Activated naive CD4-positive, alpha-beta T cell treated with anti-CD3 and anti-CD28 coated beads, Interleukin-2, amount 50 U/mL, for 72 hours (primary cell): ENCODE measurements at regions not wholly inside any gene's neighbourhood (a gene's known extent, or its start where the extent isn't known, plus 50 kb on each side); places are given as distances from the start of the nearest gene placed in this dataset.

Experiments used
- ATAC-seq, 2 donors: fragments of 150-1000 bp; cut with Tn5 transposase; 2 replicates each; pipeline ENCODE4 v1.10.0; 2021; ENCODE audit warnings: mild to moderate bottlenecking in 2 of 2, moderate library complexity in 2 of 2
- DNase-seq, 2 donors: peaks; one replicate each; pipeline ENCODE4 v3.0.0; 2021 to 2022; ENCODE audit warnings: low spot score in 2 of 2
- H3K27ac Mint-ChIP-seq, 2 donors: one replicate each; pipeline ENCODE4 v1.8.0; 2022; ENCODE audit warnings: mild to moderate bottlenecking in 2 of 2, mixed read lengths in 2 of 2
- H3K36me3 Mint-ChIP-seq, 2 donors: one replicate each; pipeline ENCODE4 v1.8.0; 2022; ENCODE audit warnings: mixed read lengths in 2 of 2
- H3K9me3 Mint-ChIP-seq, 2 donors: one replicate each; pipeline ENCODE4 v1.8.0; 2022; ENCODE audit warnings: mixed read lengths in 2 of 2

DNA sequence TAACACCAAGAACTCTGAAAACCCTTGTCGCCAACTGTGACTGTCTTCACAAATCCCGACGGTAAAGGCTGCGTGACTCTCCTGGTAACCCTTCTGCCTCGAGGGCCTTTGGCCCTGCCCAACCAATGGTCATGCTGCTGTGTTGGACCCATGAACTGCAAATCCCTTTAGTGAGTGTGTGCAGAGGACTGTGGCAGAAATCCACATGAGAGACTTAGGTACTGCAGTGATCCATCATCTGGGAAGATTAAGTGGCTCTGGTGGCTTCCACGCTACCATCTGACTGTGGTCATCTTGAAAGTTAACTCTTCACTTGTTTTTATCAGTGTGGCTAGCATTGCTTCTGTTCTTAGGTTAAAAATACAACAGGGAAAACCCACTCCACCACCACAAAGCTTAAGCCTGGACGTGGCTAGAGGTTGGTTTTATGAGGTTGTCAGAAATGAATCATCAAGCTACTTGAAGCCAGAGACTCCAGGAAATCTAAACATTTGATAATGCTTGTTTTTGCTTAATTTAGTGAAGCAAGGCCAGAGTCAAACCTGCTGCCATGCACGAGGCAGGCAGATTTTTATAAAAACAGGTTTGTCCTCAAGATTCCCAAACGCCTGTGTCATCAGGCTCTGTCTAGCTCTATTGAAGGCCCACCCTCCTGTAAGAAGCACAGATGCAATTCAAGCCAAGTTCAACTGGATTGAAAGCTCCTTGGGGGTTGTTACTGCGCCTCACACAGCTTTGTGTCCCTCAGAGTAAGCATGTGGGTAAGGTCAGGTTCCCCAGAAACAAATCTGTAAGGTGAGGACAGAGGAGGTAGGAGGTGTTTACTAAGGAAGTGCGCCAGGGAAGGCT, 52.7 kb upstream of the ERCC6L2 start:
- Mint-ChIP-seq H3K36me3 (no peaks in the 10 kb centered on the region), H3K9me3 (peaks cover 0 to 3% of the 10 kb centered on the region in 2 donors), H3K27ac (peak overlapping the region in 1 of 2 donors; percentile 50)
- DNase-seq (peak; percentile 56 to 63), ATAC-seq (peak; percentile 93 to 95)

DNA sequence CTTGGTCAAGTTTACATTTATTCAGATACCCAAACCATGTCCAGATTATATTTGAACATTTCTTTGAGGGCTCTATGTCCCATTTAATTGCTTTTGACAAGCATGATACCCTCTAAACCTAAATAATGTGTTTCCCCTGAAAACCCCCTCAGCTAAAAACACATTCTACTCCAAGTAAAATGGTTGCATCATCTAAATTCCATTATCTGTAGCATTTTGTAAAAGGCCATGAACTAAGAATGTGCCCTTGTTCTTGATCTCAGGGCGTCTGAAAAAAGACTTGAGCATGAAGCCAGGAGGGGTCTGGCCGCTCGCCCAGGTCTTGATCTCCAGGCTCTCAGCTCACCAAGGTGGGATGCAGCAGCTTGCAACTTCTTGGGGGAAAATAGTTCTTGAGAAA, 53.5 kb upstream of the ERCC6L2 start:
- peak overlapping the region in 1 of 2 donors; percentile 50 for H3K27ac Mint-ChIP-seq
- peaks cover 0 to 3% of the 10 kb centered on the region in 2 donors for H3K9me3 Mint-ChIP-seq
- no peaks in the 10 kb centered on the region for H3K36me3 Mint-ChIP-seq
- DNase-seq (no peak), ATAC-seq (no peak)

DNA sequence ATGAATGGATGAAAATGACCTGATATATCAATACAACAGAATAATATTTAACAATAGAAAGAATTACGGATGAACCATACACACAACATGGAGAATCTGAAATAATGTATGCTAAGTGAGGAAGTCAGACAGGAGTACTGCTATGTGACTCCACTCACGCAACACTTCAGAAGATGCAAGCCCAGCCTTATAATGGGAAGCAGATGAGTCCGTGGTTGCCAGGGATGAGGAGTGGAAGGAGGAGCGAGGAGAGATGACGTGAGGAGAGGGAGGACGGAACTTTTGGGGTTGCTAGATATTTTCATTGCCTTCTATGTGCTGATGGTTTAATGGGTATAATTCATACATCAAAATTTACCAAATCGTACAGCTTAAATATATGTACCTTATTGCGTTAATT, 55.4 kb upstream of the ERCC6L2 start:
- DNase-seq = no peak
- no peaks in the 10 kb centered on the region for H3K36me3 Mint-ChIP-seq
- no peak overlapping the region for H3K27ac Mint-ChIP-seq
- peaks cover 0 to 3% of the 10 kb centered on the region in 2 donors for H3K9me3 Mint-ChIP-seq
- ATAC-seq = no peak

DNA sequence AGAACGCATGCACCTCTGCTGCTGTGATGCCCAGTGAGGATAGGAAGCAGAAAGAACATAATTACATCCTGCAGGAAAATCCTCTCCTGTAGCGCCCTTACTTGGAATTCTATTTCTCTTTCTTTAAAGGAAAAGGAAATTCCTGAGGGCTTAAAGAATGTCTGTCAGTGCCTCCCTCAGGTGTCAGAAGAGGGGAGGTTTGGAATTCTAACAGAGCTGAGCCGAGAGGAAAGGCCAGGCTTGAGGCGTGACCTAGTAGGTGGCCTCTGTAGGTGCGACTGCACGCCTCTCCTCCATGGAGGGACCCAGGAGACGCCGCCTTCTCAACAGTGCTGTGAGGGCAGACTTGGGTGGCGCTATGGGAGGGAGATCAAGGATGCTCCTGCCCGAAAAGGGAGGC, 55.9 kb upstream of the ERCC6L2 start:
- no peak overlapping the region for H3K27ac Mint-ChIP-seq
- H3K36me3 Mint-ChIP-seq = no peaks in the 10 kb centered on the region
- H3K9me3 Mint-ChIP-seq = peaks cover 0 to 3% of the 10 kb centered on the region in 2 donors
- no peak for DNase-seq
- no peak for ATAC-seq

DNA sequence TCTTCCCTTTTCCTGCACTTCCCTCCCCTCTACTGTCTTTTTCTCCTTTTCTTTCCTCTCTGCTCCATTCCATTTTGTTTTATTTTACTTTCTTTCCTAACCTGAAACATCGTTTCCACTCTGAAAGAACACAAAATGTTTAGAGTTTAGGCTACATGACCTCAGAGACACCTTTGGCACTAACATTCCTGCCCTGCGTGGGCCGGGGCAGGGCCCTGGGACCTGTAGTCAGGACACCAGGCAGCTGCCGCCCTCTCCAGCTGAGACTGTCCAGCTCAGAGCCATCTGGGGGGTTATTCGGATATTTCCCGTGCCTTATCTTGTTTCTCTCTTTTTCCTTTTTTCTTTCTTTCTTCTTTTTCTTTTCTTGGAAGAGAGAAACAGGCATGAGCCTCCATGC, 58.3 kb upstream of the ERCC6L2 start:
- DNase-seq (no peak), ATAC-seq (no peak)
- peaks cover 0 to 3% of the 10 kb centered on the region in 2 donors for H3K9me3 Mint-ChIP-seq
- H3K36me3 Mint-ChIP-seq = no peaks in the 10 kb centered on the region
- H3K27ac Mint-ChIP-seq = no peak overlapping the region

DNA sequence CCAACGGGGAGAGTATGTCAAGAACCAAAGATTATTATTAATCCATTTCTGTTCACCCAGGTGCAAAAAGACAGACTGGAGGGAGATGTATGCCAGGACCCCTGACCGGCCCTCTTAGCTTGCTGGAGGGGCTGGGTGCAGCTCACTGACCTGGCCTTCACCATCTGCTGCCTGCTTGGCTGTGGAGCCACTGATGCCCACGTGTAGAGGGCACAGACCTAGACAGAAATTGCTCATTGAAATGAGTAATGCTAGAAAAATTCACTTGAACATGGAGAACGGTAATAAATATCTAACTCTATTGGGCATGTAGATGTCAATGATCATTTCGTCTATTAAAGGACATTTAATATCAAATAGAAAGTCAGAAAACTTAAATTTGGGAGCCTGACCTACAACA, 58.8 kb upstream of the ERCC6L2 start:
- Mint-ChIP-seq H3K36me3 (no peaks in the 10 kb centered on the region), H3K9me3 (peaks cover 0 to 3% of the 10 kb centered on the region in 2 donors), H3K27ac (no peak overlapping the region)
- ATAC-seq (no peak), DNase-seq (no peak)

DNA sequence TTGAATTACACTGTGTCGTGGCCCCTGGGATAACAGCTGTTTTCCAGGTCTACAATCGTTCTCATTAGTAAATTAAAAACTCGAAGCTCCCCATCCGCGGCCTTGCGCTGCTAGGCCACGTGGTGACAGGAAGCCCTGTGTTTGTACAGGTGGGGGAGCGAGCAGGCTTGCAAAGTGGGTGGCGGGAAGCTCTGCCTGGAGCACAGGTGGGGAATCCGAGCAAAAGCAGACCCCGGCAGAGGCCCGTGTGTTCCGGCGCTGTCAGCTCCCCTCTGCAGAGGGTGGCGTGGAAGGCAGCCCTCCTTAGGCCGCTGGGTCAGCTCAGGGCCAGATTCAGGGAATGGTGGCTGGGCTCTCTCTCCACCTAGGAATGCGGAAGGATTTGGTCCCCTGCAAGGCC, 59.5 kb upstream of the ERCC6L2 start:
- no peaks in the 10 kb centered on the region for H3K36me3 Mint-ChIP-seq
- H3K27ac Mint-ChIP-seq = no peak overlapping the region
- no peak for ATAC-seq

DNA sequence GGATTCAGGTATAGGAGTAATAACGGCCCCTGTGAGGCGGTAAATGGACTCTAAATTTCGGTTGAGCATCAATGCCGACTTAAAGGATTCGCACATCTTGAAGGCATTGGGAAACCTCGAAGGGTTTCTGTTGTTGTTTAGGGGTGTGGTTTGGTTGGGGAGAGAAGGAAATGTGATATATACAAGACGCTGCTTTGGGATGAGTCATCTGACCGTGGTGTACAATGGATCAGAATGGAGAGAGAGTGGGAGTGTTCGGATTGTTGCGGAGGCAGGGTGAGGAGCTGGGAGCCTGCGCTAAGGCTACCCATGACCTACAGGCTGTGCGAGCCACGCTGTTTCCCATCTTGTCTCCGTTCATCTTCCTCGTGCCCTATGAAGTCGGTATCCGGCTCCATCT, 60.4 kb upstream of the ERCC6L2 start:
- no peak for DNase-seq
- Mint-ChIP-seq H3K9me3 (peaks cover 0 to 3% of the 10 kb centered on the region in 2 donors), H3K27ac (no peak overlapping the region), H3K36me3 (no peaks in the 10 kb centered on the region)
- no peak for ATAC-seq

More for the DNA sequence above, 59.5 kb upstream of the ERCC6L2 start:
- DNase-seq = no peak
- peaks cover 0 to 3% of the 10 kb centered on the region in 2 donors for H3K9me3 Mint-ChIP-seq

DNA sequence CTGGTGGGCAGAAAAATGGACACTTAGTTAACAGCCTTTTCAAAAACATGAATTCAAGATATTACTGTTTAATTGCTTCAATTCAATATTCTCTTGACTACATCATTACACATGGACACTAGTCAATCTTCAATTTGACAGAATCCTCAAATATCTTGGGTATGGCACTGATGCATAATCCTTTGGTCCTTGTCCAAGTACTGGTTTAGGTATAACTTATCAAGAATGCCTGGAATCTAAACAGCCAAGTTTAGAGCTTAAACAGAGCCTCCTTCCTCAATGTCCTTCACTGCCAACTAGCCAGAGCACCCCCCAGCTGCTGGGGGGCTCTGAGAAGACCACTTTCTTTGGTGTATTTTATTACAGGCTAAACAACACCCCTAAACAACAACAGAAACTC, 61.6 kb upstream of the ERCC6L2 start:
- no peaks in the 10 kb centered on the region for H3K36me3 Mint-ChIP-seq
- H3K9me3 Mint-ChIP-seq = no peaks in the 10 kb centered on the region
- DNase-seq (no peak), ATAC-seq (no peak)
- no peak overlapping the region for H3K27ac Mint-ChIP-seq

DNA sequence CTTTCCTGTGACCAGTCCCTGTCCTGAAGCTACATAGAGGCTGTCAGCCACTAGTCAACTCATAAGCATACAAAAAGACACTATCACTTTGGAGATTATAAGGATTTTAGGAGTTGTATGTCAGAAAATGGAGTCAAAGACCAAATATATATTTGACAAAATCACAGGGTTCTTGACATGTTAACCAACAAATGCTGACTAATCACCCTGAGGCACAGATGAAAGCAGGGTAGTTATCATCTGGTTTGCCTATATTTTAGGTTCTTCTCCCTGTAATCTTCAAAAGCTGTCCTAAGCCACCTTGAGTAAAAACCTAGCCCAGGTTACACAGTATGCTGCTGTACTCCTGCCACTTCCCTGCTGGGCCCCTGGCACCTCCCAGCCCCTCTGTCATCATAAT, 64.7 kb upstream of the ERCC6L2 start:
- ATAC-seq (no peak), DNase-seq (no peak)
- H3K36me3 Mint-ChIP-seq = no peaks in the 10 kb centered on the region
- H3K27ac Mint-ChIP-seq = no peak overlapping the region
- H3K9me3 Mint-ChIP-seq = no peaks in the 10 kb centered on the region

DNA sequence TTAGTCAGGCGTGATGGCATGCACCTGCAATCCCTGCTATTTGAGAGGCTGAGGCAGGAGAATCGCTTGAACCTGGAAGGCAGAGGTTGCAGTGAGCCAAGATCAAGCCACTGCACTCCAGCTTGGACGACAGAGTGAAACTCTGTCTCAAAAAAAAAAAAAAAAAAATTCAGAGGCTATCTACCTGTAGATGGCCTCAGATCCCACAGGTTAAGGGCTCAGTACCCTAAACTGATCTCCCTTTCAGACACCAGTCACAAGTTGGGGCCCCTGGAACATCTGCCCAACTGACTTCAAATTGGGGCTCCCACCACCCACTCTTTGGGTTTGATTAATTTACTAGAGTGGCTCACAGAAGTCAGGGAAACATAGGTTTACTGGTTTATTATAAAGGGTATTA, 65.4 kb upstream of the ERCC6L2 start:
- H3K9me3 Mint-ChIP-seq = no peaks in the 10 kb centered on the region
- no peaks in the 10 kb centered on the region for H3K36me3 Mint-ChIP-seq
- ATAC-seq (no peak), DNase-seq (no peak)
- H3K27ac Mint-ChIP-seq = no peak overlapping the region

DNA sequence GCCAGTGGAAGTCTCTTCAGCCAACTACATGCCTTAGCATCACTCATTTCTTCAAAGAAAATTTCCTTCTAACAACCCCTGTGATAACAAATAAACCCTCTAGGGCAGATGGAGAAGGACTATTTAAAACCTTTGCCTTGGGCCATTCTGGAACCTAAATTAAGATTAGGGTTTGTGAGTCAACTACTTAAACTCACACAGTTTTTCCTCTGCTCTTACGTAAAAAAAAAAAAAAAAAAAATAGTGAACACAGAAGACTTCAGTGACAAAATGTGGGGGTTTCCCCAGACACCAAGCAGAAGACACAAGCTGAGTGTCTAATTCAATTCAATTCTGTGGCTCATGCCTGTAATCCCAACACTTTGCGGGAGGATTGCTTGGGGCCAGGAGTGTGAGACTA, 65.8 kb upstream of the ERCC6L2 start:
- DNase-seq (no peak), ATAC-seq (peak; percentile 33 to 62)
- no peaks in the 10 kb centered on the region for H3K36me3 Mint-ChIP-seq

DNA sequence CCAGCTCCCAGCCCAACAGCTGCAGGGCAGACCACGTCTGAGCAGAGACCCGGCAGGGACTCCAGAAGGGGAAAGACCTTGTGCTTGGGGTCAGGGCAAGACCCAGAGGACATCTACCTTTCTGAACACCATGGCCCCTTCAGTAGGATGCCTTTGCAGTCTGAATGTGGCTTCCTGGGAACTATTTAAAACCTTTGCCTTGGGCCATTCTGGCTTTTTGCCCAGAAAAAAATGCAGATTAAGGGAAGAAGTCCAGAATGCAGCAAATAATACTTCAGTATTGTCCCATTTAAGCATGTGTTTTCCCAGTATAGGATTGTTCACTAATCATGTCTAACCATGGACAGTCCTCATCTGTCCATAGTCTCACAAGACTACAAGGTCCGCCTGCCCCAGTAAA, 67.5 kb upstream of the ERCC6L2 start:
- DNase-seq (no peak), ATAC-seq (no peak)
- H3K9me3 Mint-ChIP-seq = no peaks in the 10 kb centered on the region
- H3K27ac Mint-ChIP-seq = no peak overlapping the region
- H3K36me3 Mint-ChIP-seq = no peaks in the 10 kb centered on the region

More for the DNA sequence above, 65.8 kb upstream of the ERCC6L2 start:
- no peak overlapping the region for H3K27ac Mint-ChIP-seq
- H3K9me3 Mint-ChIP-seq = no peaks in the 10 kb centered on the region

DNA sequence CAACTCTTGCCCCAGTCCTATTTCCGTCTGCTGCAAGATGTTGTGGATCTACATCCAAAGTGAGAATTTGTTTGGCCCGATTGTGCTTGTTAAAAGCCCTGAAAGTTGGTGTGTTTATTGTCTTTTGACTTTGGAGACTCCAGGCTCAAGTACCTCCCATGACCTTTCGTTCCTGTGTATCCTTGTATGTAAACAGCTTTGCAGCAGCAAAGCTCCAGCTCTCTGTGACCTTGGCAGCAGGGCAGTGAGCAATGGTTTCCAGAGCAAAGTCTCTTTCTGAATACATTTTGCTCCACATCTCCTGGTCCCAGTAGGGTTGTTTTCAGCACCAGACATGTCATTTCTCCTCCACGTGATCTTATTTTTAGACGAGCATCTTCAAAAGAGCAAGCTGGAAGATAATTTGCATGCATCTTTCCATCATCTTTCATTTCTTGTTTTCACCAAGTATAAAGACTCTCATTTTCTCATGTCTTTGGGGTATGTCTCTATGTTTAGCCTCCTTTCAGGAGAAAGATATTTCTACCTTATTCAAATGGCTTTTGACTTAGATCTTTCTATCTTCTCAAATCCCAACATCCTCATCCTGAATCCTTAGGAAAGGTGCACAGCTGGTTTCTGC, 68.1 kb upstream of the ERCC6L2 start:
- Mint-ChIP-seq H3K9me3 (no peaks in the 10 kb centered on the region), H3K36me3 (no peaks in the 10 kb centered on the region), H3K27ac (no peak overlapping the region)
- ATAC-seq (peak in 1 of 2 donors; percentile 75), DNase-seq (no peak)

DNA sequence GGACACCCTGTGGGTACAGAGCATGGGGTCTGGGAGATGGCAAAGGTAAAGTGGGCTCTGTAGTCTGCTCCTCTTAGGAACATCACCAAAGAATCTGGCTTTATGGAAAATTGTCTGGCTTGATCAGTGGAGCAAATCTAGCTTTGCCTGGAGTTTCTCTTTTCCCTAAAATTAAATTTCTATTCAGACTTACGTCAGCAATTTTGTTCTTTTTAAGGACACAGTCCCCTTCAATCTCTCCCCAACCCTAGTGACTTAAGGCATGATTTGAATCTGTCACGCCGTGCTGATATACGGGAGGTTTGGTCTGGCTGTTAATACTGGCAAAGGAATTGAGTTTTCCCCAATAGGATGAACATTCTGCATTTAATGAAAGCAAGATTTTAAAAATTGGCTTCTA, 72.3 kb upstream of the ERCC6L2 start:
- Mint-ChIP-seq H3K36me3 (no peaks in the 10 kb centered on the region), H3K9me3 (no peaks in the 10 kb centered on the region), H3K27ac (no peak overlapping the region)
- no peak for DNase-seq
- no peak for ATAC-seq

DNA sequence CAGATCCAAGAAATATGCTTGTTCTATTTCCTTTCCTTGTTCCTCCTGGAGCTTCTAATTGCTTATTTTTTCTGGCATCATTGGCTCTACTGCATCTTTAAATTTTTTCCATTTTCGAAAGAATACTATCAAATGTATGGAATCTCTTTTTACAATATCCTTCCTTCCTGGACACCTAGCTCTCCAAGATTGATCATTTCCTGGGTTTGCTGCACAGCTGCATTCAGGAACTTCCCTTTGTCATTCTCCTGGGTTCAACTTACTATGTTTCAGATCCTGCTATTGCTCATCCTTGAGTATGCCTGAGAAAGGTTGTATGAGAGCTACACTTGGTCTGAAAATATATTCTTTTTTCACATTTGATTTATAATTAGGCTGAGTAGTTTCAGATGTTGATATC, 73.7 kb upstream of the ERCC6L2 start:
- H3K36me3 Mint-ChIP-seq = no peaks in the 10 kb centered on the region
- H3K9me3 Mint-ChIP-seq = no peaks in the 10 kb centered on the region
- DNase-seq (no peak), ATAC-seq (no peak)
- no peak overlapping the region for H3K27ac Mint-ChIP-seq

DNA sequence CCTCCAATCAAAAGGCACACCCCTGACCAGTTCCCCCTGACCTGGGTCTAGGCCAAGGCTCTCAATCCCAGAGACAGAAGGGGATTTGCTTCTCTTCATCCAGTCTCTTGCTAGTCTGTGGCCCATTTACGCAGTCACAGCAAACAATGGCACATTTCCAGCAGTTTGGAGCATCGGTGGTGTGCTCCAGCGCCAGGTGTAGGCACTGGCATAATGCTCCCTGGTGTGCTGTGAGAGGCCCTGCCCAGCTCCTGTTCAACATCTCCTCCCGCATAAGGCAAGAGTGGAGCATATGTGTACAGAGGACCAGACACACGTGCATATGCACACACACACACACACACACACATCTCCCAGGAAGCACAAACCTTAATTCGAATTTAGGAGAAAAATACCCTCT, 79.5 kb upstream of the ERCC6L2 start:
- ATAC-seq = no peak

More for the DNA sequence above, 79.5 kb upstream of the ERCC6L2 start:
- Mint-ChIP-seq H3K27ac (no peak overlapping the region), H3K36me3 (no peaks in the 10 kb centered on the region), H3K9me3 (peaks cover 0 to 4% of the 10 kb centered on the region in 2 donors)
- DNase-seq = no peak
